Esophagus squamous epithelium (tissue), 4 donors: ENCODE measurements at regions not wholly inside any gene's neighbourhood (a gene's known extent, or its start where the extent isn't known, plus 50 kb on each side); places are given as distances from the start of the nearest gene placed in this dataset.

Source experiments
- POLR2A ChIP-seq, 4 donors: fragments of 450-650 bp; IDR thresholded peaks; one replicate each; pipeline ENCODE4 v1.6.1; 2017; ENCODE audit warnings: antibody characterized with exemption in 4 of 4, mild to moderate bottlenecking in 4 of 4, moderate library complexity in 3 of 4
- TF ChIP-seq, protein P1 (sequence below), 6 experiments: fragments of 450-650 bp in 4 of 6; fragments of 200-600 bp in 2 of 6; sonication (generic) in 2 of 6; IDR thresholded peaks; one replicate each; pipeline ENCODE4 v1.5.1; 2016 to 2019; ENCODE audit warnings: antibody characterized with exemption in 6 of 6, mild to moderate bottlenecking in 4 of 6, moderate library complexity in 4 of 6

DNA sequence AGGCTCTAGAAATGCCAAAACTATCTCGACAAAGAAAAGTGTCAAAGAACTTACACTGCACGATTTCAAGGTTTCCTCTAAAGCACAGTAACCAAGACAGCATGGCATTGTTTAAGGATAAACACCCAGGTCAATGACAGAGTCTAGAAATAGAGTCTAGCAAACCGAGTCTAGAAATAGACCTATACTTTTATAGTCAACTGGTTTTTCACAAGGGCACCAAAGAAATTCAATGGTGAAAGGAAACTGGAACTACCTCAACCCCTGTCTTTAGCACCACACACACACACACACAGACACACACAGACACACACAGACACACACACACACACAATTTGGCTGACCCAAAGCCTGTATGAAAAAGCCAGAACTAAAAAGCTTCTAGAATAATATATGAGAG, 67.1 kb upstream of the PGBD5 start:
- TF ChIP-seq, protein P1, sequence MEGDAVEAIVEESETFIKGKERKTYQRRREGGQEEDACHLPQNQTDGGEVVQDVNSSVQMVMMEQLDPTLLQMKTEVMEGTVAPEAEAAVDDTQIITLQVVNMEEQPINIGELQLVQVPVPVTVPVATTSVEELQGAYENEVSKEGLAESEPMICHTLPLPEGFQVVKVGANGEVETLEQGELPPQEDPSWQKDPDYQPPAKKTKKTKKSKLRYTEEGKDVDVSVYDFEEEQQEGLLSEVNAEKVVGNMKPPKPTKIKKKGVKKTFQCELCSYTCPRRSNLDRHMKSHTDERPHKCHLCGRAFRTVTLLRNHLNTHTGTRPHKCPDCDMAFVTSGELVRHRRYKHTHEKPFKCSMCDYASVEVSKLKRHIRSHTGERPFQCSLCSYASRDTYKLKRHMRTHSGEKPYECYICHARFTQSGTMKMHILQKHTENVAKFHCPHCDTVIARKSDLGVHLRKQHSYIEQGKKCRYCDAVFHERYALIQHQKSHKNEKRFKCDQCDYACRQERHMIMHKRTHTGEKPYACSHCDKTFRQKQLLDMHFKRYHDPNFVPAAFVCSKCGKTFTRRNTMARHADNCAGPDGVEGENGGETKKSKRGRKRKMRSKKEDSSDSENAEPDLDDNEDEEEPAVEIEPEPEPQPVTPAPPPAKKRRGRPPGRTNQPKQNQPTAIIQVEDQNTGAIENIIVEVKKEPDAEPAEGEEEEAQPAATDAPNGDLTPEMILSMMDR (IDR thresholded peaks at IDR 0.05): no peak
- TF ChIP-seq POLR2A (IDR thresholded peaks at IDR 0.05): no peak
